ENCODE measurements at regions not wholly inside any gene's neighbourhood (a gene's known extent, or its start where the extent isn't known, plus 50 kb on each side); places are given as distances from the start of the nearest gene placed in this dataset.
"Not testable (repeated sequence)": the region's sequence is repeated elsewhere in the genome, so short reads cannot be mapped to it uniquely, and the experiment has no call there.

- no peak for DNase-seq (ENCODE audit: low spot score)
Observed at GRCh38 chr4:33072298-33073089, 2352.3 kb downstream of the PCDH7 start.

GRCh38 chr4:33073811-33074210, 2353.6 kb downstream of the PCDH7 start:
- DNase-seq (ENCODE audit: low spot score), result no peak

GRCh38 chr4:33078145-33078544, 2358.0 kb downstream of the PCDH7 start:
- no peak for DNase-seq (ENCODE audit: low spot score)

- no peak for DNase-seq (ENCODE audit: low spot score)
Observed at GRCh38 chr4:33080275-33080674, 2360.1 kb downstream of the PCDH7 start.

GRCh38 chr4:33085709-33086108, 2365.5 kb downstream of the PCDH7 start:
- DNase-seq (ENCODE audit: low spot score), result no peak

- DNase-seq (ENCODE audit: low spot score), result no peak
Observed at GRCh38 chr4:33086331-33086925, 2366.3 kb downstream of the PCDH7 start.

- DNase-seq (ENCODE audit: low spot score), result no peak
Observed at GRCh38 chr4:33088713-33089112, 2368.5 kb downstream of the PCDH7 start.

- no peak for DNase-seq (ENCODE audit: low spot score)
Observed at GRCh38 chr4:33090910-33091309, 2370.7 kb downstream of the PCDH7 start.

GRCh38 chr4:33091961-33092360, 2371.8 kb downstream of the PCDH7 start:
- no peak for DNase-seq (ENCODE audit: low spot score)

- no peak for DNase-seq (ENCODE audit: low spot score)
Observed at GRCh38 chr4:33104273-33104672, 2384.1 kb downstream of the PCDH7 start.

- no peak for DNase-seq (ENCODE audit: low spot score)
Observed at GRCh38 chr4:33107814-33108213, 2387.6 kb downstream of the PCDH7 start.

- DNase-seq (ENCODE audit: low spot score), result no peak
Observed at GRCh38 chr4:33111117-33111516, 2390.9 kb downstream of the PCDH7 start.

- no peak for DNase-seq (ENCODE audit: low spot score)
Observed at GRCh38 chr4:33116871-33117270, 2396.7 kb downstream of the PCDH7 start.

GRCh38 chr4:33126002-33126401, 2405.8 kb downstream of the PCDH7 start:
- DNase-seq (ENCODE audit: low spot score), result no peak

GRCh38 chr4:33130662-33131061, 2410.5 kb downstream of the PCDH7 start:
- not testable (repeated sequence) for DNase-seq (ENCODE audit: low spot score)

GRCh38 chr4:33133723-33134122, 2413.6 kb downstream of the PCDH7 start:
- no peak for DNase-seq (ENCODE audit: low spot score)

- no peak for DNase-seq (ENCODE audit: low spot score)
Observed at GRCh38 chr4:33134366-33134765, 2414.2 kb downstream of the PCDH7 start.

GRCh38 chr4:33149658-33150524, 2429.7 kb downstream of the PCDH7 start:
- no peak for DNase-seq (ENCODE audit: low spot score)

GRCh38 chr4:33150525-33150910, 2430.3 kb downstream of the PCDH7 start:
- DNase-seq (ENCODE audit: low spot score), result no peak

GRCh38 chr4:33160126-33160525, 2440.0 kb downstream of the PCDH7 start:
- no peak for DNase-seq (ENCODE audit: low spot score)

GRCh38 chr4:33161202-33161601, 2441.0 kb downstream of the PCDH7 start:
- DNase-seq (ENCODE audit: low spot score), result no peak

GRCh38 chr4:33162122-33162521, 2442.0 kb downstream of the PCDH7 start:
- DNase-seq (ENCODE audit: low spot score), result no peak
